ENCODE measurements at regions not wholly inside any gene's neighbourhood (a gene's known extent, or its start where the extent isn't known, plus 50 kb on each side); places are given as distances from the start of the nearest gene placed in this dataset.

- TF ChIP-seq CTCF (conservative IDR thresholded peaks at IDR 0.05), result no peak
- TF ChIP-seq ZFX (IDR thresholded peaks at IDR 0.05), result no peak
Observed at GRCh38 chr3:106006001-106006400, 137.2 kb upstream of the CBLB start.
